HT-29 (cell line): ENCODE measurements at regions not wholly inside any gene's neighbourhood (a gene's known extent, or its start where the extent isn't known, plus 50 kb on each side); places are given as distances from the start of the nearest gene placed in this dataset.
A peak's percentile ranks its signal among the peaks of the same experiment; 100 is the strongest.

Source experiments
- DNase-seq: peaks from one replicate; pipeline ENCODE4 v3.0.0-alpha.2; 2015; ENCODE audit warnings: low spot score

DNA sequence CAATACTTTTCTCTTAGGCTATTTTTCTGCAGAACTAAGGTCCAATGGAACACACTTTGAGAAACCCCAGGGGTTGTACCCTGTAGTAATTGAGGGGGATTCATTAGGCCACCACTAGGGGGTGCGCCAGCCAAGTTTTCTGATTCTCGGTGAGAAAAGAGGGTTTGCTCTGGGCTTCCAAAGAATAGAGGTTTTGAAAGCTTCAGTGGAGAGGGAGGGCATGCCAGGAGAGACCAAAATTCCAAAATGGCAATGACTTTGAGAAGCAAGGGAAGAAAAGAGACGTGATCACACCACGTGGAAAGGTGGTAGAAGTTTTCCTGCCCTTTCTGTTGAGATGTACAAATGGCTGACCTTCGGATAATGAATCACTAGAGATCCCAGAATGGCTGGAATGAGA is 323.3 kb downstream of the RPS6KC1 start:
- peak; percentile 72 for DNase-seq

DNA sequence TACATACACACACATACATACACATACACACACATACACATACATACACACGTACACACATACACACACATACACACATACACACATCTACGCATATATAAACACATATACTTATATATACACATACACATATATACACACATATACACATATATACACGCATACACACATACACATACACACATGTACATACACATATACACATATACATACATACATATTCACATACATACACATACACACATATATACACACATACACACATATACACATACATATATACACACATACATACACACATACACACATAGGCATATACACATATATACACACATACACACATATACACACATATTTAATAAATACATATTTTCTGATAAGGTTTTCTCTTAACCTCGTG is 324.0 kb downstream of the RPS6KC1 start:
- no peak for DNase-seq

DNA sequence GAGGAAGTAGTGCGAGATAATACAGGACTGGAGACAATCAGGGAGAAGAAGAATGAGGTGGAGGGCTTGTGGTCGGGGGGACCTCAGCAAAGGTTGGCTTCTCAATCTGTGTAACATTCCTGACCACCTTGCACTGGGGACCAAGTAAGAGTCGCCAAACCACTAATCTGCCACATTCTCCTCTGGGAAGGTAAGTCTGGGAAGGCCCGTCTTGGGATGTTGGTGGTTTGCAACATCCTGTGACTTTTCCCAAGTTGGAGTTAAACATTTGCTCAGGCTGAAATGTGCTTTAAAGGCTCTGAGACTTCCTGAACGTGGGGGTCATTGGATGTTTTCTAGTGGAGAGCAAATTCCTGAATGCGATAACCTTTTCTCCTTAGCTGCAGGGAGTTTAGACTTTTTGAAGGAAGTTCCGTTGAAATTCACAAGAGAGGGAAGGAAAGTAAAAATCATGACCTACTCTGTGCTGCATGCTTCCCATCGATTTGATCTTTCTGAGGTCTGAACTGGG is 325.9 kb downstream of the RPS6KC1 start:
- DNase-seq: no peak

DNA sequence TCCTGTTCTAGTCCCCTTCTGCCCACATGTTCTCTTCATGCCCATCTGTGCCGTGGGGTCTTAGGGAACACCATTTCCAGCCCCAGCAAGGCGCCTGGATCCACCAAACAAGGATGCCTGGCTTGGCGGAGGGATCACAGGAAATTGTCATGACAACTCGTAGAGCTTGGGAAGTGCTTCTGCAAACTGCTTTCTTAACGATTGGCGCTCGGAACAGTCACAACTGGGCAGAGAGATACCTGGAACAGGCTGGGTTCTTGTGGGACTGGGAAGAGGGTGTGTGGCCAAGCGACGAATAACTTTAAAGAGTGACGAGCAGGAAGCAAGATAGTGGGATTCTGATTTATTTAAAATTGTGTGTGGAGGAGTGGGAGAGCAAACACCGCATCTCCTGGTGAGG is 329.8 kb downstream of the RPS6KC1 start:
- DNase-seq: no peak

DNA sequence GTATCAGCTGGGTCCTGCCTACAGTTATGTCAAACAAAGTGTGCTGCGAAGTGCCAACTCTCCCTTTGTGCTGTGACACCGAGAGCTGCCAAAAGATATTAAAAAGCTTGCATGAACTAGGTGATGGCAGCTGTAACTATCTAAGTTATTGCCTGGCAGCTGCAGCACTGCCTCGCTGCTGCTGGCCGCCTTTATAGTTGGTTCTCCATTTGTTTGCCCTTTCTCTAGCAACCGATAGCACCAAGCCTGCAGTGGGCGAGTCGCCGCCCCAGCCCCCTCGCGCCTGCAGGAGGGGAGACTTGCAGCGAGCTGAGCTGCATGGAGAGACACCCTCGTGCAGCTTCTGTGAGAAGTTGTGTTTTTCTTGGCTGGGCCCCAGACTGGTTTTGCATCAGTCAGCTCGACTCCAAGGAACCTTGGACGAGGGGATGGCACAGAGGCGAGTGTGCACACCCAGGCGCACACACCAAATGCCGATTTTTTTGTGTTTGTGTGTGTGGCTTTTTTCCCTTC is 330.6 kb downstream of the RPS6KC1 start:
- DNase-seq: no peak

DNA sequence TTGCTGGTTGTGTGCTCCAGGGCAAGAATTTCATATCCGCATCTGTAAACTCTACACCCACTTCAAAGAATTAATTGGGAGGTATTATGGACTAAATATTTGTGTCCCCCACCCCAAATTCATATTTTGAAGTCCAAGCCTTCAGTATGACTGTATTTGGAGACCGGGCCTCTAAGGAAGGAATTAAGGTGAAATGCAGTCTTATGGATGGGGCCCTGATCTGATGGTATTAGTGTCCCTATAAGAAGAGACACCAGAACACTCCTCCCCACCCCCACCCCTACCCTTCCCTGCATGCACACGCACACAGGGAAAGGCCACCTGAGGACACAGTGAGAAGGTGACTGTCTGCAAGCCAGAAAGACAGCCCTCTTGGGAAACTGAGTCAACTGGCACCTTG is 332.4 kb downstream of the RPS6KC1 start:
- DNase-seq: no peak

DNA sequence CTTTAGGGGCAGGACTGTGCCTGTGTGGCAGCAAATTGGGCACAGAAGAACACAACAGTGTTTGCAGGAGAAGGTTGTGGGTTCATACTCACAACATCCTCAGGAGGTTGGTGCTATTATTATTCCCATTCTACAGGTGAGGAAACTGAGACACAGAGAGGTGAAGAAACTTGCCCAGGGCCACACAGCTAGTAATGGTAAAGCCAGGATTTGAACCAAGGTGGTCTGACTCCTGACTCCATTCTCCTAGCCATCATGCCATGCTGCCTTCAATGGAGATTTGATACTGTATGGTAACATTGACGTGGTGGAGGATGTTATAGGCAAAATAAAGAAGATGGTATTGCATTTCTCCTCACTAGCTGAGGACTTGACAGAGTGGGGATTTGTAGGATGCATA is 334.2 kb downstream of the RPS6KC1 start:
- no peak for DNase-seq

DNA sequence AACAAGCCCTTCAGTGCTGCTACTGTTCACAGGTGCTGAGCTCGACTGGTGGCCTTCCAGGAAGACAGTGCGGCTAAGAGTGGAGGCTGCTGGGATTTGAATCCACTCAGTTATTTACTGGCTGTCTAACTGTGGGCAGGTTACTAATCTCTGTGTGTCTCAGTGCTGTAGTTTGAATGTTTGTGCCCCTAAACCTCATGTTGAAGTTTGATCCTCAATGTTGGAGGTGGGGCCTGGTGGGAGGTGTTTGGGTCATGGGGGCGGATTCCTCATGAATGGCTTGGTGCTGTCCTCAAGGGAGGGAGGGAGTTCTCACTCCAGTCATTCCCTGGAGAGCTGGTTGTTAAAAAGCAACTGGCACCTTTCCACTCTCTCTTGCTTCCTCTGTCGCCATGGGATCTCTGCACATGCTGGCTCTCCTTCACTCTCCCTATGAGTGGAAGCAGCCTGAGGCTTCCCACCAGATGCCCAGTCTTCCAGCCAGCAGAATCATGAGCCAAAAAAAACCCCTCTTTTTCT is 334.8 kb downstream of the RPS6KC1 start:
- DNase-seq: no peak

DNA sequence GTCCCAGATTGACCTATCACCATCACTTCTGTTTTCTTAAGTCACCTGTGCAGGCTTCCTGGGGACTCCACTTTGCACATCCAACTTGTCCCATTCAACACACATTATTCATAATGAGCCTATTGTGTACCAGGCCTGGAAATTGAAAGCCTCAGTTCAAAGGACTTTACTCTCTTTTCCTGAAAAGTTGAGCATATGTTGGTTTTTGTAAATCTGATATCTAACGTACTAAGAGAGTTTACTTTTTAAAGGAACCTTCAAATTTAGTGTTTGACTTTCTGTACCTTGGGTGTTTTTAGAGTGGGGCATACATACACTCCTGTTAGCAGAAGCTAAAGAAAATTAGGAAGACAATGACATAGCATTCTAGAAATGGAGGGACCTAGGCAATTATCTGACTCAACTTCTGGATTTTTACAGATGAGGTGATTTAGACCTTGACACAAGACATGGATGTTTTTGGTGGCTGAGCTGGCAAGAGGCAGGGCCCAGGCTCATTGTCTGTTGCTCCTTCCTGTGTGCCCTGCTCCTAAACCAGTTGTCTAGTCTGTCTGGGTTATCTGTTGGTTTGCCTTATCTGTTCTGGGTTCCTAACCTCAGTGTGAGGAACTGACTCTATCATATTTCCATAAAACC is 336.5 kb downstream of the RPS6KC1 start:
- no peak for DNase-seq

DNA sequence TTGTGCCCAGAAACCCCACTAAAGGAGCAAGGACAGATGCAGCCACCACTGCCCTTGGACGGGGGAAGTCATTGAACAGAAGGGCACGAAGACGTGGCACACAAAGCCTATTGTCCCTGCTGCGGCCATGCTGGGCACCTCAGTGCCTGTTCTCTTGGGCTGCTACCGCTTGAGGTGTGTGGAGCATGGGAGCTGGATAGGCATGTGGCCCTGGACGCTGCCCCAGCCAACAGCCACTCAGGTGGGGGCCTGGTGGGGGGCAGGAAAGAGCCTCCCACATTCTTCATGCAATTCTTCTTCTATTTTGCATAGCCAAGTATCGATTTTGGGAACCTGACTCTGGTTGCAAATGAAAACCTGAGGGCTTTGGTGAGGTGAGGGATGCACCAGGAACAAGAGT is 337.2 kb downstream of the RPS6KC1 start:
- DNase-seq: no peak

DNA sequence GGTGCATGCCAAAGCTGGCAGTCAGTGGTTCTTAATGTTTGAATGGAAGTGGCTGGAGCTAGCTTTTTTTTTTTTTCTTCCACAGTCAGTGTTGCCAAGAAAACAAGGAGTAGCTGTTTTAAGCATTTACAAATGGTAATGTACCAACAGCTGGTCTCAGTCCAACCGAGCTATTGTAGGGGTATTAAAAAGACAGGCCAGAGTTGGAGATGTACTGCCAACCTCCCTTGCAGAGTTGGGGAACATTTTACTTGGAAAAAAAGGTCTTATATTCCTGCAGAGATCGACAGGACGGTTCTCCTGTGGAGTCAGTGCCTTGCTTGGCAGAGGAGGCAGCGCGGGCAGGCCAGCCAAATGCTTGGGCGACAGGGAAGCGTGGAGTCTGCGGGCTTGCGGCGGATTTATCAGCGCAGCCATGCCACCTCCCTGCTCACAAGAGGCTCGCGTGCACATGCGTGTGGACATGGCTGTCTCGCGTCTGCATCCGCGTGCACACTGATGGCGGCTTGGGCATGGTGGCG is 338.1 kb downstream of the RPS6KC1 start:
- DNase-seq: no peak

DNA sequence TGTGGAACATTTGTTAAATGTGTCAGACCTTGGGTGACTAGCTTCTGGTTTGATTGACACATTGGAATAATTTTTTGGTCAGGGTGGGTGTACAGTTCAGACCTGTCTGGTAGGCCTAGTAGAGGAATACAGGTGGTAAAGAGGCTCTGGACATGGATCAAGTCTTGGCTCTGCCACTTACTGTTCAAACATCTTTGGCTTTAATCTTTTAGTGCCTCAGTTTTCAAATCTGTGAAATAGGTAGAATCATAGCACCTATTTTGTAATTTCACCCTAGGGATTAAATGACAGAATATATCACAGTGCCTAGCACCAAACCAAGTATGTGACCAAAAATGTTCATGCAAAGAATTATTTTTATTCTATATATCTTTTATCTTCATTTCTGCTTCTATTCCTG is 340.4 kb downstream of the RPS6KC1 start:
- DNase-seq: no peak

DNA sequence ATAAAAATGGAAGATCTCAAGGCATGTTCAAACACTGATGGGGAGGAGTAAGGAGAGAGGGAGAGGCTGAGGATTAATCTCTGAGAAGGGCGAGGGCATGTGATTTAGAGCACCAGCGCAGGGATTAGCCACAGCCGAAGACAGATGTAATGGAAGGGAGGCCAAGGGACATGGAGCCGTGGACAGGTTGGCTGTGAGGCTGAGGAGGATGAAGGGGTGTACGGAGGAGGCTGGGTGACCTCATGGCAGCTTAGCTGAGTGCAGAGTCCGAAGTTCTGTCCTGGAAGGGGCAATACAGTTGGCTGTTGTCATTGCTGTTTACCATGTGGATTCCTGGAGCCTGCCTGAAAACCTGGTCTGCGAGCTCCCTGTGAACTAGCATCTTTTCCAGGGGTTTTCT is 342.8 kb downstream of the RPS6KC1 start:
- DNase-seq: no peak

DNA sequence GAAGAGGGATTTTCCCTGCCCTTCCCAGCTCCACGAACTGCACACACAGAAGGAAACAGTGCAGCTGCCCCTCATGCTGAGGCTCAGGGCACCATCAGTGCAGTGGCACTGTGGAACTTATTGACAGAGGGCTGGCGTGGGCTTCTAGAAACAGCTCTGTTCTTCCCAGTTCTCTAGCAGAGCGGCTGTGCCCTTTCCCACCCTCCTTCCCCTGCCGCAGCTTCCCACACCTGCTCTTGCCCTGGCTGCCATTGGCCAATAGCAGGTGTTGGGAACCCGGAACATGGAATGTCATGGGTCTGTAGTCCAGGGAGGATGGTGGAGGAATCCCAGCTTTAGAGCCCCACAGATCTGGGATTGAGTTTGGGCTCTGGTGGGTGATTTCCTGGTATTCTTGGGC is 343.8 kb downstream of the RPS6KC1 start:
- no peak for DNase-seq

DNA sequence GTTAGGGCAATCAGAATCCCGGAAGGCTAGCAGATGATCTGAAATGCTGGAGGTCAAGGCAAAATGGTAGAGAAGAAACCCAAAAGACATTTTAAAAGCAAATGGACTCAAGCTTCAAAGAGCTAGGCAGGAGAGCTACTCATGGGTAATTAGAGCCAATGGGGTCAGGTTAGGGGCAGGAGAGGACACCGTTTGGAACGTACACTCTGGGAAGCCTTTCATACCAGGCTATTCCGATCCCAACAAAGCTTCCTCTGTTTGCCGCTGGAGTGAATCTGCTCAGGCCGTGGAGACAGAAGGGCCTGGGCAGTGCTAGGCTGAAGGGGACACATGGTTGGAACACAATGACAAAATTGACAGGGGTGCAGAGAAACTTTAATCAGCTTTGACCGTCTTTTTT is 346.6 kb downstream of the RPS6KC1 start:
- no peak for DNase-seq

DNA sequence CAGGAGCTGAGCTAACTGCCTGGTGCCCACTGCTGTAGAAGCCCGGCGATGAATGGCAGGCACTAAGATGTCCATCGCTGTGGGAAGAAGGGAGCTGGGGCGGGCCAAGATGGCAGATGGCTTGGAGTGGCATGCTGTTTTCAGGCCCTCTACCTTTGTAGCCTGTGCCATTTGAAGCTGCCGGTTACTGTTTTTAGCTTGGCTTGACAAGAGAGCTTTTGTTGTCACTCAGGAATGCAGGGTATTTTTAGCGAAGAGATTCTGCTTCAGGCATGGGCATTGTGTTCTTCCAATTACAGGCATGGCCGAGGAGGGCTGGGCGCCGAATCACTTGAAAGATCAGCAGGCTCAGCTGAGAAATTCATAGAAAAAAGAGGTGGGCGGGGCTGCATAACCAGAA is 348.7 kb downstream of the RPS6KC1 start:
- DNase-seq: no peak

DNA sequence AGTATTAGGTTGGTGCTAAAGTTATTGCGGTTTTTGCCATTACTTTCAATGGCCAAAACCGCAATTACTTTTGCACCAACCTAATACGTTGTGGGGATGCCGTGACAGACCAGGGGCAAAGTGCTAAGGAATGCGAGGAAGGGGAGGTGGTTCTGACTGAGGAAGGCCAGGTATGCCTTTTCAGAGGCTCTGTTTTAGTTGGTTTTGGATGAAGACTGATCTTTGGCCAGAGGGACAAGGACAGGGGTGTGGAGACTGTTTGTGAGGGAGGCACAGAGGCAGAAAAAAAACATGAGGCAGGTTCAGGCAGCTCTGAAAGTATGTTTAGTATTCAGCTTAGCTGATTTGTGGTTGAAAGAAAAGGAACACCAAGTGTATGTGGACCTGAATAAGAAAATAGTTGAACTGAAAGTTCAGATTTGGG is 358.2 kb downstream of the RPS6KC1 start:
- no peak for DNase-seq

DNA sequence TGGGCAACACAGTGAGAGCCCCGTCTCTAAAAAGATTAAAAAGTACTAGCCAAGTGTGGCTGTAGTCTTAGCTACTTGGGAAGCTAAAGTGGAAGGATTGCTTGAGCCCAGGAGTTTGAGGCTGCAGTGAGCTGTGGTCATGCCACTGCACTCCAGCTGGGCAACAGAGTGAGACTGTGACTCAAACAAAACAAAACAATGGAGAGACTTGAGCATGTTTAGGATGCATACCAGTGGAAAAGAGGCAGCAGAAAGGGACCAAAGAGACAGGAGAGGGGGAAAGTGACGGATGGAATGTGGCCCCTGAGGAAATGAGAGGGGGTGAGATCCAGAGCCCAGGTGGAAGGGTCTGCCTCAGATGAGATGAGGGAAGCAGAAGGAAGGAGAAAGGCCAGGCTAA is 358.9 kb downstream of the RPS6KC1 start:
- no peak for DNase-seq

DNA sequence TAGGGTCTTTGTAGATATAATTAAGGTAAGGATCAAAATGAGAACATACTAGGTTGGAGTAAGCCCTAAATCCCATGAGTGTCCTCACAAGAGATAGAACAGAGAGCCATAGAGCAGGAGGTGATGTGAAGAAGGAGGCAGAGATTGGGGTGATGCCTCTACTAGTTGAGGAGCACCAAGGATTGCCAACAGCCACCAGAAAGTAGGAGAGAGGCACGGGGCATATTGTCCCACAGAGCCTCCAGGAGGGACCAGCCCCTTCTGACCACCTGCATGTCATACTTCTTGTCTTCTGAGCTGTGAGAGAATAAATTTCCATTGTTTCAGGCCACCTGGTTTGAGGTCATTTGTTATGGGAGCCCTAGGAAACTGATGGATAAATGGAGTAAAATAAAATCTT is 363.3 kb downstream of the RPS6KC1 start:
- DNase-seq: no peak

DNA sequence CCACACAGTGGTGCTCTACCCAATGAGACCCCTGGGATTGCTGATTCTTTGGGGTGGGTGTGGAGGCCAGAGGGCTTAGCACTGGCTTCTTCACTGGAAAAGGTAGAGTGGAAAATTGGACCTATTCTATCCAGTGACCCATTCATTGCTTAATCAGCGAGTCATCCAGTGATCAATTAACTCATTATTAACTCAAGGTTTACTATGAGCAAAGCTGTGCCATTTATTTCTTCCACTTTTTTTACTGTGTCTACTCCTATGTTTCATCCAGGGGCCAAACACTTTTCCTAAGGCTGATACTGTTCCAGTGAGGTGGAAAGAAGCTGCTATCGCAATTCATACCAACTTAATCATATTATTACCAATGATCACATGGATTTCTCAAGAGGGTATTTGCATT is 363.9 kb downstream of the RPS6KC1 start:
- DNase-seq: no peak

DNA sequence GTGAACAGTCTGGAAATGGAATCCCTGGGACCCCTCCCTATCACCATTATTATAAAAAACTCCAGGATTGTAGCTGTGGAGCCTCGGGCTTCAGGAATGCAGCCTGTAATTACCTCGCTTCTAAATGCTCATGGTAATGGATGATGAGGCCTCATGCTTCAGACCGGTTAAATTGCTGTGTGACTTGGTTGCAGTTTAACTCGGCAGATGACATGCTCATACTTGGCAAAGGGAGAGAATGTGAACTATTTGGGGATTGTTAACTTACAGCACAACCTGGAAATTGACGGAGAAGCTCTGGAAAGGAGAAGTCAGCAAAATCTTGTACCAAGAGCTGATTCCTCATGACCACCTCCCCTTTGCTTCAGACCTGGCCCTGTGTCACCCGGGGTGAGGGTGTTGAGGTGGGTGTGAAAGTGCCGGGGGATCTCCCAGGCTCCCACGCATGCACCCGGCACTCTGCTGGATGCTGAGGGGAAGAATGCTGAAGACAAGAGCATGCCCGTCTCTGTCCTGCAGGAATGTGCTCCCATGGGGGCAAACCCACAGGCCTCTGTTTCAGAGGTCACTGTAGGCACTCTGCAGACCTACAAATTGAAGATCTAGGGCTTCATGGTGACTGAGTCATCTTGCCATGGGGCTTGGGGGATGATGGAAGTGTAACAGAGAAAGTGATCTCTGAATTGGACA is 364.8 kb downstream of the RPS6KC1 start:
- DNase-seq: no peak

DNA sequence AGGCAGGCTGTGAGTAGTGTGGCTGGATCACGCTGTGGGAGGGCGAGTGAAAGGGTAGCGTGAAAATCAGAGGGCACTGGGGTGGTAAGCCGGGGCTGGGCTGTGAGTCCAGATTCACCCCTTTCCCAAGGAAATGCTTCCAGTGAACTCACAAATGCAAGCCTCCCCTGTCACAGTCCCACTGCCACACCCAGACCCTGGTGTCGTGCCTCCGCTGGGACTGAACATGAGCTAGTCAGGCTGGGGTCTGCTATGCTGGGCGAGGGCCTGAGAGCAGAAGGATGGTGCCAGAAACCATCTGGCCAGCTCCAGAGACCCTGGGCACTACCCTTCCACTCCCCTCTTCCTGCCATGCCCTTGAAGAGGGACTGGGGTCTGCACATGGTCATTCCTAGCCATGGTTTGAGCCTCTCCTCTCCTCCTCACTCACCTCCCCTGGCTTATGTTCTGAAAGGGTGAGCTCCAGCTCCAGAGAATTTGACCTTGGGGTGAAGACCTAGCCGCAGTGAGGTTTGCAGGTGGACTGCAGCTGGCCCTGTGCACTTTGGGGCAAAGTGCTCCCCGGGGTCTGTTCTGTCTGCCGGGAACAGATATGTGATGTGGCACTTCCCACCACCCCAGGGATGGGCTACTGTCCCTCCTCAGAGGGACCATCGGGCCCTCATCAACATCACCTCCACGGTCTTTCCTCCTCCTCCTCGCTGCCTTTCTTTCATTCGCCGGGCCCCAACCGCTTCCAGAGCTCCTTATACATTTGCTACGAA is 365.6 kb downstream of the RPS6KC1 start:
- no peak for DNase-seq
